HepG2 (cell line): ENCODE measurements at regions not wholly inside any gene's neighbourhood (a gene's known extent, or its start where the extent isn't known, plus 50 kb on each side); places are given as distances from the start of the nearest gene placed in this dataset.

Experiments used
- HDAC1 ChIP-seq: sonication (generic); formaldehyde crosslinking; IDR thresholded peaks from 2 replicates; pipeline ENCODE4 v1.5.1; 2020; ENCODE audit warnings: mild to moderate bottlenecking, missing genetic modification reagents
- HMG20A ChIP-seq: IDR thresholded peaks from 2 replicates; pipeline ENCODE4 v1.6.1; 2016; ENCODE audit warnings: borderline replicate concordance
- KAT8 ChIP-seq: IDR thresholded peaks from 2 replicates; pipeline ENCODE4 v1.6.1; 2016; ENCODE audit warnings: missing genetic modification reagents, missing compliant biosample characterization
- MED13 ChIP-seq: sonication (generic); formaldehyde crosslinking; IDR thresholded peaks from 2 replicates; pipeline ENCODE4 v1.5.0; 2020; ENCODE audit warnings: missing genetic modification reagents
- ONECUT2 ChIP-seq: sonication (generic); formaldehyde crosslinking; IDR thresholded peaks from 2 replicates; pipeline ENCODE4 v1.4.0; 2020; ENCODE audit warnings: missing genetic modification reagents
- TCF7 ChIP-seq: sonication (generic); IDR thresholded peaks from 2 replicates; pipeline ENCODE4 v1.6.1; 2016; ENCODE audit warnings: antibody characterized with exemption, low read depth
- TF ChIP-seq, protein P1 (sequence below): sonication (generic); formaldehyde crosslinking; IDR thresholded peaks from 2 replicates; pipeline ENCODE4 v1.5.0; 2020; ENCODE audit warnings: mild to moderate bottlenecking, missing genetic modification reagents, borderline replicate concordance
- TF ChIP-seq, protein P2 (sequence below): sonication (generic); formaldehyde crosslinking; IDR thresholded peaks from 2 replicates; pipeline ENCODE4 v1.4.0; 2020; ENCODE audit warnings: missing genetic modification reagents
- TF ChIP-seq, protein P3 (sequence below): sonication (generic); formaldehyde crosslinking; IDR thresholded peaks from 2 replicates; pipeline ENCODE4 v1.9.0; 2021; ENCODE audit warnings: missing genetic modification reagents, borderline replicate concordance
- TF ChIP-seq, protein P4 (sequence below): IDR thresholded peaks from 2 replicates; pipeline ENCODE4 v1.6.1; 2012; ENCODE audit warnings: low read depth, low read length, improper control_type of control experiment
- TF ChIP-seq, protein P5 (sequence below): sonication (generic); formaldehyde crosslinking; IDR thresholded peaks from 2 replicates; pipeline ENCODE4 v1.5.0; 2020; ENCODE audit warnings: mild to moderate bottlenecking, missing genetic modification reagents, borderline replicate concordance
- TF ChIP-seq, protein P6 (sequence below), 2 experiments: sonication (generic) in 1 of 2; formaldehyde crosslinking in 1 of 2; IDR thresholded peaks; 2 replicates each; pipeline versions ENCODE4 v1.5.1 to v1.6.1; 2011 to 2020; ENCODE audit warnings: borderline replicate concordance in 1 of 2, low read depth in 1 of 2, low read length in 1 of 2, mild to moderate bottlenecking in 1 of 2, missing genetic modification reagents in 1 of 2, moderate library complexity in 1 of 2

DNA sequence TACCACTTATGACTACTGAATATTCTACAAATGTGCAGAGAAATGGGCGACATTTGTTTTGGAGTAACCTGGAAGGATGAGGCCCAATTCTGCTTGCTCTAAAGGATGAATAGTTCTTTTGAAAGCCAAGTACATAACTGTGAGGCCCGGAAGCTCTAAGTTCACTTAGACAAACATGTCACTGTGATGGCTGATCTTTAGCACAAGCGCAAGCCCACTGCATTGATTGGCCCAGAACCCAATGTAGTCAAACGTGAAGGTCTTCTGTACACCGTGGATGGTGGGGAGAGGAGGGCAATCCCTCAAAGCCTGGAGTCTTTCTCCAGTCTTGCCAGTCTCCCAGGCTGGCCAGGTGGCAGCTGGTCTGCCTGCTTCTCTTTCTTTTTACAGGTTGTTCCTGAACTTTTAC lies 139.6 kb downstream of the RFC3 start (continued):
- TF ChIP-seq, protein P1, sequence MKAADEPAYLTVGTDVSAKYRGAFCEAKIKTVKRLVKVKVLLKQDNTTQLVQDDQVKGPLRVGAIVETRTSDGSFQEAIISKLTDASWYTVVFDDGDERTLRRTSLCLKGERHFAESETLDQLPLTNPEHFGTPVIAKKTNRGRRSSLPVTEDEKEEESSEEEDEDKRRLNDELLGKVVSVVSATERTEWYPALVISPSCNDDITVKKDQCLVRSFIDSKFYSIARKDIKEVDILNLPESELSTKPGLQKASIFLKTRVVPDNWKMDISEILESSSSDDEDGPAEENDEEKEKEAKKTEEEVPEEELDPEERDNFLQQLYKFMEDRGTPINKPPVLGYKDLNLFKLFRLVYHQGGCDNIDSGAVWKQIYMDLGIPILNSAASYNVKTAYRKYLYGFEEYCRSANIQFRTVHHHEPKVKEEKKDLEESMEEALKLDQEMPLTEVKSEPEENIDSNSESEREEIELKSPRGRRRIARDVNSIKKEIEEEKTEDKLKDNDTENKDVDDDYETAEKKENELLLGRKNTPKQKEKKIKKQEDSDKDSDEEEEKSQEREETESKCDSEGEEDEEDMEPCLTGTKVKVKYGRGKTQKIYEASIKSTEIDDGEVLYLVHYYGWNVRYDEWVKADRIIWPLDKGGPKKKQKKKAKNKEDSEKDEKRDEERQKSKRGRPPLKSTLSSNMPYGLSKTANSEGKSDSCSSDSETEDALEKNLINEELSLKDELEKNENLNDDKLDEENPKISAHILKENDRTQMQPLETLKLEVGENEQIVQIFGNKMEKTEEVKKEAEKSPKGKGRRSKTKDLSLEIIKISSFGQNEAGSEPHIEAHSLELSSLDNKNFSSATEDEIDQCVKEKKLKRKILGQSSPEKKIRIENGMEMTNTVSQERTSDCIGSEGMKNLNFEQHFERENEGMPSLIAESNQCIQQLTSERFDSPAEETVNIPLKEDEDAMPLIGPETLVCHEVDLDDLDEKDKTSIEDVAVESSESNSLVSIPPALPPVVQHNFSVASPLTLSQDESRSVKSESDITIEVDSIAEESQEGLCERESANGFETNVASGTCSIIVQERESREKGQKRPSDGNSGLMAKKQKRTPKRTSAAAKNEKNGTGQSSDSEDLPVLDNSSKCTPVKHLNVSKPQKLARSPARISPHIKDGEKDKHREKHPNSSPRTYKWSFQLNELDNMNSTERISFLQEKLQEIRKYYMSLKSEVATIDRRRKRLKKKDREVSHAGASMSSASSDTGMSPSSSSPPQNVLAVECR (CRISPR knock-in tag): peak; percentile 40; the same call in 1 of the 2 replicates
- TF ChIP-seq ONECUT2 (CRISPR knock-in tag) (peak; percentile 74), KAT8 (CRISPR knock-in tag) (peak; percentile 66), HDAC1 (CRISPR knock-in tag) (peak; percentile 59; the same call in 1 of the 2 replicates), HMG20A (CRISPR knock-in tag) (peak; percentile 83), TCF7 (peak; percentile 60), MED13 (CRISPR knock-in tag) (0 out of 2 replicates have a peak, but pooled peaks have one; percentile 61)
- TF ChIP-seq, protein P2, sequence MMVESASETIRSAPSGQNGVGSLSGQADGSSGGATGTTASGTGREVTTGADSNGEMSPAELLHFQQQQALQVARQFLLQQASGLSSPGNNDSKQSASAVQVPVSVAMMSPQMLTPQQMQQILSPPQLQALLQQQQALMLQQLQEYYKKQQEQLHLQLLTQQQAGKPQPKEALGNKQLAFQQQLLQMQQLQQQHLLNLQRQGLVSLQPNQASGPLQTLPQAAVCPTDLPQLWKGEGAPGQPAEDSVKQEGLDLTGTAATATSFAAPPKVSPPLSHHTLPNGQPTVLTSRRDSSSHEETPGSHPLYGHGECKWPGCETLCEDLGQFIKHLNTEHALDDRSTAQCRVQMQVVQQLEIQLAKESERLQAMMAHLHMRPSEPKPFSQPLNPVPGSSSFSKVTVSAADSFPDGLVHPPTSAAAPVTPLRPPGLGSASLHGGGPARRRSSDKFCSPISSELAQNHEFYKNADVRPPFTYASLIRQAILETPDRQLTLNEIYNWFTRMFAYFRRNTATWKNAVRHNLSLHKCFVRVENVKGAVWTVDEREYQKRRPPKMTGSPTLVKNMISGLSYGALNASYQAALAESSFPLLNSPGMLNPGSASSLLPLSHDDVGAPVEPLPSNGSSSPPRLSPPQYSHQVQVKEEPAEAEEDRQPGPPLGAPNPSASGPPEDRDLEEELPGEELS (CRISPR knock-in tag): peak; percentile 84
- TF ChIP-seq, protein P3, sequence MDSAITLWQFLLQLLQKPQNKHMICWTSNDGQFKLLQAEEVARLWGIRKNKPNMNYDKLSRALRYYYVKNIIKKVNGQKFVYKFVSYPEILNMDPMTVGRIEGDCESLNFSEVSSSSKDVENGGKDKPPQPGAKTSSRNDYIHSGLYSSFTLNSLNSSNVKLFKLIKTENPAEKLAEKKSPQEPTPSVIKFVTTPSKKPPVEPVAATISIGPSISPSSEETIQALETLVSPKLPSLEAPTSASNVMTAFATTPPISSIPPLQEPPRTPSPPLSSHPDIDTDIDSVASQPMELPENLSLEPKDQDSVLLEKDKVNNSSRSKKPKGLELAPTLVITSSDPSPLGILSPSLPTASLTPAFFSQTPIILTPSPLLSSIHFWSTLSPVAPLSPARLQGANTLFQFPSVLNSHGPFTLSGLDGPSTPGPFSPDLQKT: no peak
- TF ChIP-seq, protein P4, sequence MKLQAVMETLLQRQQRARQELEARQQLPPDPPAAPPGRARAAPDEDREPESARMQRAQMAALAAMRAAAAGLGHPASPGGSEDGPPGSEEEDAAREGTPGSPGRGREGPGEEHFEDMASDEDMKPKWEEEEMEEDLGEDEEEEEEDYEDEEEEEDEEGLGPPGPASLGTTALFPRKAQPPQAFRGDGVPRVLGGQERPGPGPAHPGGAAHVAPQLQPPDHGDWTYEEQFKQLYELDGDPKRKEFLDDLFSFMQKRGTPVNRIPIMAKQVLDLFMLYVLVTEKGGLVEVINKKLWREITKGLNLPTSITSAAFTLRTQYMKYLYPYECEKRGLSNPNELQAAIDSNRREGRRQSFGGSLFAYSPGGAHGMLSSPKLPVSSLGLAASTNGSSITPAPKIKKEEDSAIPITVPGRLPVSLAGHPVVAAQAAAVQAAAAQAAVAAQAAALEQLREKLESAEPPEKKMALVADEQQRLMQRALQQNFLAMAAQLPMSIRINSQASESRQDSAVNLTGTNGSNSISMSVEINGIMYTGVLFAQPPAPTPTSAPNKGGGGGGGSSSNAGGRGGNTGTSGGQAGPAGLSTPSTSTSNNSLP: no peak
- TF ChIP-seq, protein P5, sequence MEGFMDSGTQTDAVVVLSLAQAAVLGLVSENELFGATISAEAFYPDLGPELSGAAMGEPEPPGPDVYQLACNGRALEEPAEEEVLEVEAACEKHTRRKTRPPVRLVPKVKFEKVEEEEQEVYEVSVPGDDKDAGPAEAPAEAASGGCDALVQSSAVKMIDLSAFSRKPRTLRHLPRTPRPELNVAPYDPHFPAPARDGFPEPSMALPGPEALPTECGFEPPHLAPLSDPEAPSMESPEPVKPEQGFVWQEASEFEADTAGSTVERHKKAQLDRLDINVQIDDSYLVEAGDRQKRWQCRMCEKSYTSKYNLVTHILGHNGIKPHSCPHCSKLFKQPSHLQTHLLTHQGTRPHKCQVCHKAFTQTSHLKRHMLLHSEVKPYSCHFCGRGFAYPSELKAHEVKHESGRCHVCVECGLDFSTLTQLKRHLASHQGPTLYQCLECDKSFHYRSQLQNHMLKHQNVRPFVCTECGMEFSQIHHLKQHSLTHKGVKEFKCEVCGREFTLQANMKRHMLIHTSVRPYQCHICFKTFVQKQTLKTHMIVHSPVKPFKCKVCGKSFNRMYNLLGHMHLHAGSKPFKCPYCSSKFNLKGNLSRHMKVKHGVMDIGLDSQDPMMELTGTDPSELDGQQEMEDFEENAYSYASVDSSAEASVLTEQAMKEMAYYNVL (CRISPR knock-in tag): peak; percentile 76; the same call in 1 of the 2 replicates
- TF ChIP-seq, protein P6, sequence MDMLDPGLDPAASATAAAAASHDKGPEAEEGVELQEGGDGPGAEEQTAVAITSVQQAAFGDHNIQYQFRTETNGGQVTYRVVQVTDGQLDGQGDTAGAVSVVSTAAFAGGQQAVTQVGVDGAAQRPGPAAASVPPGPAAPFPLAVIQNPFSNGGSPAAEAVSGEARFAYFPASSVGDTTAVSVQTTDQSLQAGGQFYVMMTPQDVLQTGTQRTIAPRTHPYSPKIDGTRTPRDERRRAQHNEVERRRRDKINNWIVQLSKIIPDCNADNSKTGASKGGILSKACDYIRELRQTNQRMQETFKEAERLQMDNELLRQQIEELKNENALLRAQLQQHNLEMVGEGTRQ (IDR thresholded peaks at IDR 0.05; ENCODE audit: low read depth, low read length): no peak
- TF ChIP-seq, protein P6 (CRISPR knock-in tag; IDR thresholded peaks at IDR 0.05; ENCODE audit: borderline replicate concordance): no peak
